ENCODE measurements at regions not wholly inside any gene's neighbourhood (a gene's known extent, or its start where the extent isn't known, plus 50 kb on each side); places are given as distances from the start of the nearest gene placed in this dataset.
"Not testable (repeated sequence)": the region's sequence is repeated elsewhere in the genome, so short reads cannot be mapped to it uniquely, and the experiment has no call there.

- DNase-seq (ENCODE audit: low read depth), result not testable (repeated sequence)
These were observed 55.3 kb upstream of the SFSWAP start for GRCh38 chr12:131655469-131656174.

GRCh38 chr12:131656796-131657195 is 54.1 kb upstream of the SFSWAP start:
- not testable (repeated sequence) for DNase-seq (ENCODE audit: low read depth)

- not testable (repeated sequence) for DNase-seq (ENCODE audit: low read depth)
These were observed 52.3 kb upstream of the SFSWAP start for GRCh38 chr12:131658605-131659004.

- not testable (repeated sequence) for DNase-seq (ENCODE audit: low read depth)
These were observed 51.4 kb upstream of the SFSWAP start for GRCh38 chr12:131659484-131659883.

- DNase-seq (ENCODE audit: low read depth), result not testable (repeated sequence)
These were observed 50.9 kb upstream of the SFSWAP start for GRCh38 chr12:131659976-131660375.

GRCh38 chr12:131660401-131660800 is 50.5 kb upstream of the SFSWAP start:
- not testable (repeated sequence) for DNase-seq (ENCODE audit: low read depth)

All from M059J (cell line).